Mammary epithelial cell (primary cell): ENCODE measurements at regions not wholly inside any gene's neighbourhood (a gene's known extent, or its start where the extent isn't known, plus 50 kb on each side); places are given as distances from the start of the nearest gene placed in this dataset.

Experiments used
- CTCF ChIP-seq, 2 donors: IDR thresholded peaks in 1 of 2; conservative IDR thresholded peaks in 1 of 2; 2 replicates each; pipeline ENCODE4 v1.5.1; 2011 to 2012; ENCODE audit warnings: inconsistent platforms in 2 of 2, low read length in 2 of 2, mild to moderate bottlenecking in 2 of 2, control low read depth in 1 of 2, low read depth in 1 of 2; ENCODE audit not compliant: insufficient read depth in 1 of 2; ENCODE audit errors: extremely low read depth in 1 of 2
- EZH2 ChIP-seq: IDR thresholded peaks from 2 replicates; pipeline ENCODE4 v1.6.1; 2012; ENCODE audit warnings: low read length, inconsistent platforms, borderline replicate concordance

DNA sequence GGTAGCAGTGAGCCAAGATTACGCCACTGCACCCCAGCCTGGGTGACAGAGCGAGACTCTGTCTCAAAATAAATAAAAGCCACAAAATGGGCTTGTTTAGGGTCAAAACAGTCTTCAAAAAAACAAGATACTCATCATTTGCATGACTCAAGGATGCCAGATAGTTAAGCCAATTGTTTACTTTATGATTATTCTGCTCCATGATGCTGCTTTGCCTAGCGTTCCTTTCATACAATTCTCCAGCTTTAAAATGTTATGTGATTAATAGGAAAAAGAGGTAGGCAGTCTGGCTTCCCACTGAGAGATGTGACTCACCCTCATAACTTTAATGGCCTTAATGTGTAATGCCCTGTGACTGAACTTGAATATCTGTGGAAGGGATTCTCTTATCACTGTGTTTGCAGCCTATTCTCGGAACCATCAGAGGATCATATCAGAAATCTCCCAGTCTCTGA is 364.6 kb upstream of the TRPC7 start:
- TF ChIP-seq CTCF (conservative IDR thresholded peaks at IDR 0.05 in 1 of 2, IDR thresholded peaks at IDR 0.05 in 1 of 2; ENCODE audit: extremely low read depth in 1 of 2, insufficient read depth in 1 of 2, low read depth in 1 of 2, low read length in 2 of 2) (no peak), EZH2 (no peak)
